SK-N-SH (cell line): ENCODE measurements at regions not wholly inside any gene's neighbourhood (a gene's known extent, or its start where the extent isn't known, plus 50 kb on each side); places are given as distances from the start of the nearest gene placed in this dataset.

Source experiments
- CTCF ChIA-PET: fragments of 300-600, 350-600 bp; formaldehyde crosslinking; extraction: SDS; loops from one replicate; lab custom pipeline; 2021; lab: Yijun Ruan, JAX
- POLR2A ChIA-PET: fragments of 350-600 bp; sonication (Branson Sonifier 250); formaldehyde crosslinking; extraction: SDS; loops from one replicate; lab custom pipeline; 2020; ENCODE audit warnings: antibody characterized with exemption, inconsistent platforms; lab: Yijun Ruan, JAX
- DNase-seq: peaks from one replicate; pipeline ENCODE4 v3.0.0; 2012
- H2AFZ ChIP-seq: fragments of 200-600 bp; sonication (generic); 2 replicates; pipeline ENCODE4 v1.8.1; 2016; ENCODE audit warnings: antibody characterized with exemption, mild to moderate bottlenecking, low read depth
- H3F3A ChIP-seq: fragments of 200-600 bp; sonication (generic); replicated peaks from 2 replicates; pipeline ENCODE3; 2016; ENCODE audit warnings: antibody characterized with exemption, mild to moderate bottlenecking; ENCODE audit not compliant: insufficient read depth
- H3K27ac ChIP-seq, 2 experiments: fragments of 200-500 bp in 1 of 2; fragments of 200-600 bp in 1 of 2; sonication (Bioruptor generic) in 1 of 2; sonication (generic), shearing (Covaris generic) in 1 of 2; 2 replicates each; pipeline versions ENCODE4 v1.5.1 to v1.6.1; 2014 to 2016; ENCODE audit warnings: low read depth in 2 of 2, inconsistent platforms in 1 of 2, low read length in 1 of 2, mild to moderate bottlenecking in 1 of 2, mixed read lengths in 1 of 2
- H3K27me3 ChIP-seq: fragments of 200-600 bp; sonication (generic), shearing (Covaris generic); 2 replicates; pipeline ENCODE4 v1.6.1; 2016; ENCODE audit warnings: mixed run types; ENCODE audit not compliant: insufficient read depth
- H3K36me3 ChIP-seq, 2 experiments: fragments of 200-500 bp in 1 of 2; fragments of 200-600 bp in 1 of 2; sonication (Bioruptor generic) in 1 of 2; sonication (generic) in 1 of 2; replicated peaks in 1 of 2; 2 replicates each; pipeline versions ENCODE3 to v1.5.1; 2014 to 2016; ENCODE audit warnings: low read length in 1 of 2, mild to moderate bottlenecking in 1 of 2; ENCODE audit not compliant: insufficient read depth in 2 of 2, control insufficient read depth in 1 of 2
- H3K4me1 ChIP-seq, 2 experiments: fragments of 200-500 bp in 1 of 2; fragments of 200-600 bp in 1 of 2; sonication (Bioruptor generic) in 1 of 2; sonication (generic), shearing (Covaris generic) in 1 of 2; 2 replicates each; pipeline versions ENCODE4 v1.5.1 to v1.6.1; 2014 to 2016; ENCODE audit warnings: low read depth in 1 of 2, low read length in 1 of 2, mixed run types in 1 of 2; ENCODE audit not compliant: insufficient read depth in 2 of 2, control insufficient read depth in 1 of 2
- H3K4me2 ChIP-seq: fragments of 200-600 bp; sonication (generic), shearing (Covaris generic); 2 replicates; pipeline ENCODE4 v1.6.1; 2017; ENCODE audit warnings: mixed run types
- H3K4me3 ChIP-seq, 2 experiments: fragments of 200-500 bp in 1 of 2; fragments of 200-600 bp in 1 of 2; sonication (Bioruptor generic) in 1 of 2; sonication (generic), shearing (Covaris generic) in 1 of 2; 2 replicates each; pipeline versions ENCODE4 v1.5.1 to v1.8.1; 2014 to 2016; ENCODE audit warnings: low read depth in 2 of 2, inconsistent platforms in 1 of 2, low read length in 1 of 2, mild to moderate bottlenecking in 1 of 2, mixed read lengths in 1 of 2, moderate library complexity in 1 of 2
- H3K79me2 ChIP-seq: fragments of 200-600 bp; sonication (generic); 2 replicates; pipeline ENCODE4 v1.8.1; 2017; ENCODE audit warnings: mild to moderate bottlenecking; ENCODE audit not compliant: insufficient read depth
- H3K9ac ChIP-seq: fragments of 200-600 bp; sonication (generic); 2 replicates; pipeline ENCODE4 v1.6.1; 2017; ENCODE audit warnings: mixed run types
- H3K9me2 ChIP-seq: fragments of 200-600 bp; sonication (generic); 2 replicates; pipeline ENCODE4 v1.6.1; 2017; ENCODE audit warnings: mixed run types
- H3K9me3 ChIP-seq: fragments of 200-600 bp; sonication (generic); 2 replicates; pipeline ENCODE4 v1.6.1; 2017; ENCODE audit warnings: mixed run types, mild to moderate bottlenecking, moderate library complexity
- H4K20me1 ChIP-seq: fragments of 200-600 bp; sonication (generic); 2 replicates; pipeline ENCODE4 v1.6.1; 2017; ENCODE audit warnings: mild to moderate bottlenecking, mixed run types; ENCODE audit not compliant: insufficient read depth
- CHD2 ChIP-seq: fragments of 150-350 bp; IDR thresholded peaks from 2 replicates; pipeline ENCODE4 v1.6.1; 2018; ENCODE audit warnings: low read length; ENCODE audit not compliant: partially characterized antibody
- GABPA ChIP-seq: IDR thresholded peaks from 2 replicates; pipeline ENCODE4 v1.4.0; 2012; ENCODE audit warnings: low read depth, mild to moderate bottlenecking
- NFIC ChIP-seq: IDR thresholded peaks from 2 replicates; pipeline ENCODE4 v1.4.0; 2012; ENCODE audit warnings: borderline replicate concordance
- NRF1 ChIP-seq: IDR thresholded peaks from 2 replicates; pipeline ENCODE4 v1.6.1; 2012; ENCODE audit warnings: low read depth, mild to moderate bottlenecking, low read length
- RAD21 ChIP-seq: IDR thresholded peaks from 2 replicates; pipeline ENCODE4 v1.6.1; 2012; ENCODE audit warnings: mild to moderate bottlenecking, low read length
- RXRA ChIP-seq: IDR thresholded peaks from 2 replicates; pipeline ENCODE4 v1.4.0; 2012; ENCODE audit warnings: low read depth, mild to moderate bottlenecking, borderline replicate concordance
- TEAD4 ChIP-seq: IDR thresholded peaks from 2 replicates; pipeline ENCODE4 v1.4.0; 2012; ENCODE audit warnings: mild to moderate bottlenecking, borderline replicate concordance; ENCODE audit not compliant: insufficient read depth
- WGBS: methylation state at CpG from one replicate; pipeline ENCODE4 v1.1.6; 2017; ENCODE audit warnings: low lambda C conversion rate; 5-methylcytosine and 5-hydroxymethylcytosine counted together
- TF ChIP-seq, protein P1 (sequence below): IDR thresholded peaks from 2 replicates; pipeline ENCODE4 v1.6.1; 2012; ENCODE audit warnings: mild to moderate bottlenecking, low read depth, low read length, moderate library complexity
- TF ChIP-seq, protein P2 (sequence below): fragments of 150-350 bp; IDR thresholded peaks from 2 replicates; pipeline ENCODE4 v1.6.1; 2017; ENCODE audit warnings: antibody characterized with exemption, low read length, low read depth, borderline replicate concordance

DNA sequence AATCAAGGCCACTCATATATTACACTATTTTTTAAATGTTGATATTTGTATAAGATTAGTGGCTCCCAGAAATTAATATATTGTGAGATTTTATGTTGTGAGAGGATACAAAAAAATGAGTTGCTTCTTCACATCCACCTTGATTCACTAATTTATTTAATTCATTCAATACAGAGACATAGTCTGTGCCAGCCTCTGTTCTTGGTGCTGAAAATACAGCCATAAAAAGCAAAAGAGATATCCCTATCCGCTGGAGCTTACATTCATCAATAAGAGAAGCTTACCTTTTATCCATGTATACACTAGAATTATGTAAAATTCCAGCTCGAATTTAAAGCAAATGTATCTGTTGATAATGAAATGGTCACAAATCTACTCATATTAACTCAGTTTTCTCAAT, 92.2 kb upstream of the GABRG2 start:
- no peaks in the 10 kb centered on the region for H4K20me1 ChIP-seq
- no peak overlapping the region for H3K4me3 ChIP-seq
- no peaks in the 10 kb centered on the region for H3F3A ChIP-seq
- no peaks in the 10 kb centered on the region for H3K9me2 ChIP-seq
- TF ChIP-seq, protein P1, sequence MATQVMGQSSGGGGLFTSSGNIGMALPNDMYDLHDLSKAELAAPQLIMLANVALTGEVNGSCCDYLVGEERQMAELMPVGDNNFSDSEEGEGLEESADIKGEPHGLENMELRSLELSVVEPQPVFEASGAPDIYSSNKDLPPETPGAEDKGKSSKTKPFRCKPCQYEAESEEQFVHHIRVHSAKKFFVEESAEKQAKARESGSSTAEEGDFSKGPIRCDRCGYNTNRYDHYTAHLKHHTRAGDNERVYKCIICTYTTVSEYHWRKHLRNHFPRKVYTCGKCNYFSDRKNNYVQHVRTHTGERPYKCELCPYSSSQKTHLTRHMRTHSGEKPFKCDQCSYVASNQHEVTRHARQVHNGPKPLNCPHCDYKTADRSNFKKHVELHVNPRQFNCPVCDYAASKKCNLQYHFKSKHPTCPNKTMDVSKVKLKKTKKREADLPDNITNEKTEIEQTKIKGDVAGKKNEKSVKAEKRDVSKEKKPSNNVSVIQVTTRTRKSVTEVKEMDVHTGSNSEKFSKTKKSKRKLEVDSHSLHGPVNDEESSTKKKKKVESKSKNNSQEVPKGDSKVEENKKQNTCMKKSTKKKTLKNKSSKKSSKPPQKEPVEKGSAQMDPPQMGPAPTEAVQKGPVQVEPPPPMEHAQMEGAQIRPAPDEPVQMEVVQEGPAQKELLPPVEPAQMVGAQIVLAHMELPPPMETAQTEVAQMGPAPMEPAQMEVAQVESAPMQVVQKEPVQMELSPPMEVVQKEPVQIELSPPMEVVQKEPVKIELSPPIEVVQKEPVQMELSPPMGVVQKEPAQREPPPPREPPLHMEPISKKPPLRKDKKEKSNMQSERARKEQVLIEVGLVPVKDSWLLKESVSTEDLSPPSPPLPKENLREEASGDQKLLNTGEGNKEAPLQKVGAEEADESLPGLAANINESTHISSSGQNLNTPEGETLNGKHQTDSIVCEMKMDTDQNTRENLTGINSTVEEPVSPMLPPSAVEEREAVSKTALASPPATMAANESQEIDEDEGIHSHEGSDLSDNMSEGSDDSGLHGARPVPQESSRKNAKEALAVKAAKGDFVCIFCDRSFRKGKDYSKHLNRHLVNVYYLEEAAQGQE, result 0 out of 2 replicates have a peak, but pooled peaks have one; percentile 24
- TF ChIP-seq RAD21, result no peak
- TF ChIP-seq, protein P2, sequence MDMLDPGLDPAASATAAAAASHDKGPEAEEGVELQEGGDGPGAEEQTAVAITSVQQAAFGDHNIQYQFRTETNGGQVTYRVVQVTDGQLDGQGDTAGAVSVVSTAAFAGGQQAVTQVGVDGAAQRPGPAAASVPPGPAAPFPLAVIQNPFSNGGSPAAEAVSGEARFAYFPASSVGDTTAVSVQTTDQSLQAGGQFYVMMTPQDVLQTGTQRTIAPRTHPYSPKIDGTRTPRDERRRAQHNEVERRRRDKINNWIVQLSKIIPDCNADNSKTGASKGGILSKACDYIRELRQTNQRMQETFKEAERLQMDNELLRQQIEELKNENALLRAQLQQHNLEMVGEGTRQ, result no peak
- no peaks in the 10 kb centered on the region for H3K79me2 ChIP-seq
- H3K4me2 ChIP-seq, result no peak overlapping the region
- no peak overlapping the region for H2AFZ ChIP-seq
- no peak for DNase-seq
- H3K27me3 ChIP-seq, result no peaks in the 10 kb centered on the region
- H3K27ac ChIP-seq, result no peak overlapping the region
- H3K36me3 ChIP-seq, result no peaks in the 10 kb centered on the region
- POLR2A ChIA-PET, result no interaction called here
- H3K9ac ChIP-seq, result no peak overlapping the region
- H3K9me3 ChIP-seq, result no peaks in the 10 kb centered on the region; the same call in 1 of the 2 replicates
- 2% methylated on average over 2 of the region's 2 CpGs for WGBS
- no peaks in the 10 kb centered on the region for H3K4me1 ChIP-seq
- CTCF ChIA-PET, result interaction anchor here (2.1 kb wide), 1 partner anchor 9 kb away, joined by 6 read pairs; no protein-coding TSS in a partner anchor

DNA sequence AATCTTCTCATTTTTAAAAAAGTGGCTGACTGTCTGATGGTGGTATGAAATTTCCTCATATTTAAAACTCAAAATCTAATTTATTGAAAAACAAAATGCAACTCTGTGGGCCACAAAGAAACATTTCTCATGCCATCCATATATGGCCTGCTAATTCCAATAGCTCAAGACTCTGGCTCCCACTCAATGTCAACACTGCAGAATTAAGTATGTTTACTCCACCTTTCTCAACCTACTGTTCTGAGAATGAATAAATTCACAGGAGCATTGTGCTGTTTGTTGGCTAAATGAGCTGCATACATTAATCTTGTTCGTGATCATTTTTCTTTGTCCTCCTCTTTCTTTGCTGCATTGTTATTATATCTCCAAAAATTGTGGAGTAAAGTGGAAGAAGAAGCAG, 79.5 kb upstream of the GABRG2 start:
- Histone ChIP-seq H3K9me2 (no peaks in the 10 kb centered on the region), H3K79me2 (no peaks in the 10 kb centered on the region), H3K27ac (no peak overlapping the region), H3K4me2 (no peak overlapping the region), H3K9ac (no peak overlapping the region), H3K36me3 (no peaks in the 10 kb centered on the region), H3F3A (no peaks in the 10 kb centered on the region), H4K20me1 (no peaks in the 10 kb centered on the region), H2AFZ (no peak overlapping the region), H3K27me3 (no peaks in the 10 kb centered on the region), H3K9me3 (no peaks in the 10 kb centered on the region), H3K4me3 (no peak overlapping the region), H3K4me1 (no peaks in the 10 kb centered on the region)
- ChIA-PET CTCF (no interaction called here), POLR2A (no interaction called here)
- DNase-seq, result no peak
- 0% methylated on average over 1 of the region's 1 CpG for WGBS
- no peak for TF ChIP-seq TEAD4
- TF ChIP-seq NRF1, result no peak
- TF ChIP-seq RXRA, result no peak
- TF ChIP-seq CHD2, result no peak
- no peak for TF ChIP-seq GABPA
- no peak for TF ChIP-seq NFIC
